Mammary epithelial cell (primary cell): ENCODE measurements at regions not wholly inside any gene's neighbourhood (a gene's known extent, or its start where the extent isn't known, plus 50 kb on each side); places are given as distances from the start of the nearest gene placed in this dataset.

Experiments
- CTCF ChIP-seq, 2 donors: IDR thresholded peaks in 1 of 2; conservative IDR thresholded peaks in 1 of 2; 2 replicates each; pipeline ENCODE4 v1.5.1; 2011 to 2012; ENCODE audit warnings: inconsistent platforms in 2 of 2, low read length in 2 of 2, mild to moderate bottlenecking in 2 of 2, control low read depth in 1 of 2, low read depth in 1 of 2; ENCODE audit not compliant: insufficient read depth in 1 of 2; ENCODE audit errors: extremely low read depth in 1 of 2
- EZH2 ChIP-seq: IDR thresholded peaks from 2 replicates; pipeline ENCODE4 v1.6.1; 2012; ENCODE audit warnings: low read length, inconsistent platforms, borderline replicate concordance

GRCh38 chr9:124135813-124136365, 121.9 kb upstream of the NEK6 start:
- no peak for TF ChIP-seq EZH2
- TF ChIP-seq CTCF (conservative IDR thresholded peaks at IDR 0.05 in 1 of 2, IDR thresholded peaks at IDR 0.05 in 1 of 2; ENCODE audit: extremely low read depth in 1 of 2, insufficient read depth in 1 of 2, low read depth in 1 of 2, low read length in 2 of 2) = no peak
